Tibial artery (tissue), 4 donors: ENCODE measurements at regions not wholly inside any gene's neighbourhood (a gene's known extent, or its start where the extent isn't known, plus 50 kb on each side); places are given as distances from the start of the nearest gene placed in this dataset.

Source experiments
- DNase-seq, 2 donors: peaks; one replicate each; pipeline ENCODE4 v3.0.0-alpha.2; 2019
- H3K27ac ChIP-seq, 2 donors: fragments of 200-600 bp; sonication (generic) in 1 of 2; 1 replicate in 1 of 2; 2 replicates in 1 of 2; pipeline ENCODE4 v1.5.1; 2018 to 2019; ENCODE audit warnings: mild to moderate bottlenecking in 1 of 2
- H3K27me3 ChIP-seq, 2 donors: fragments of 200-600 bp; sonication (generic) in 1 of 2; one replicate each; pipeline versions ENCODE4 v1.5.1 to v1.6.0; 2016 to 2019
- H3K36me3 ChIP-seq, 3 donors: fragments of 200-600 bp; sonication (generic) in 2 of 3; one replicate each; pipeline ENCODE4 v1.5.1; 2016 to 2019; ENCODE audit warnings: mild to moderate bottlenecking in 2 of 3
- H3K4me1 ChIP-seq, 4 donors: fragments of 200-600 bp; sonication (generic) in 2 of 4; 1 replicate in 3 of 4; 2 replicates in 1 of 4; pipeline ENCODE4 v1.5.1; 2016 to 2019
- H3K4me3 ChIP-seq, 2 donors: fragments of 200-600 bp; sonication (generic) in 1 of 2; 1 replicate in 1 of 2; 2 replicates in 1 of 2; pipeline ENCODE4 v1.5.1; 2018 to 2019; ENCODE audit warnings: mild to moderate bottlenecking in 2 of 2
- H3K9me3 ChIP-seq, 3 donors: fragments of 200-600 bp; sonication (generic) in 1 of 3; one replicate each; pipeline ENCODE4 v1.5.1; 2016 to 2019
- CTCF ChIP-seq, 2 experiments: fragments of 200-600 bp in 1 of 2; fragments of 450-650 bp in 1 of 2; IDR thresholded peaks; one replicate each; pipeline ENCODE4 v1.5.1; 2017 to 2019; ENCODE audit warnings: antibody characterized with exemption in 2 of 2, mild to moderate bottlenecking in 1 of 2, moderate library complexity in 1 of 2
- intact Hi-C: fragments of 100-400 bp; cut with DNase I; formaldehyde crosslinking; loops from one replicate; pipeline ENCODE4 v1.15.0; 2023; ENCODE audit warnings: low total_unique reads

GRCh38 chr2:43099797-43100196 is 126.6 kb downstream of the ZFP36L2 start:
- no peak for TF ChIP-seq CTCF (IDR thresholded peaks at IDR 0.05)
- no peak overlapping the region for H3K27ac ChIP-seq
- no peaks in the 10 kb centered on the region for H3K9me3 ChIP-seq
- intact Hi-C loops, result no loop called here
- no peaks in the 10 kb centered on the region for H3K36me3 ChIP-seq
- peaks cover 0 to 38% (median 26%) of the 10 kb centered on the region in 4 donors for H3K4me1 ChIP-seq
- no peaks in the 10 kb centered on the region for H3K27me3 ChIP-seq
- no peak overlapping the region for H3K4me3 ChIP-seq
- no peak for DNase-seq

GRCh38 chr2:43098539-43098938 is 127.9 kb downstream of the ZFP36L2 start:
- H3K9me3 ChIP-seq, result no peaks in the 10 kb centered on the region
- TF ChIP-seq CTCF (IDR thresholded peaks at IDR 0.05), result no peak
- no peak for DNase-seq
- H3K4me1 ChIP-seq, result peaks cover 0 to 37% (median 26%) of the 10 kb centered on the region in 4 donors
- H3K27me3 ChIP-seq, result no peaks in the 10 kb centered on the region
- no peak overlapping the region for H3K27ac ChIP-seq
- H3K36me3 ChIP-seq, result no peaks in the 10 kb centered on the region
- H3K4me3 ChIP-seq, result no peak overlapping the region
- intact Hi-C loops, result no loop called here

GRCh38 chr2:43097644-43098408 is 128.6 kb downstream of the ZFP36L2 start:
- TF ChIP-seq CTCF (IDR thresholded peaks at IDR 0.05), result no peak
- intact Hi-C loops, result no loop called here
- Histone ChIP-seq H3K27me3 (no peaks in the 10 kb centered on the region), H3K9me3 (no peaks in the 10 kb centered on the region), H3K4me3 (no peak overlapping the region), H3K36me3 (no peaks in the 10 kb centered on the region), H3K4me1 (peaks cover 0 to 33% (median 24%) of the 10 kb centered on the region in 4 donors), H3K27ac (no peak overlapping the region)
- DNase-seq, result no peak

DNA sequence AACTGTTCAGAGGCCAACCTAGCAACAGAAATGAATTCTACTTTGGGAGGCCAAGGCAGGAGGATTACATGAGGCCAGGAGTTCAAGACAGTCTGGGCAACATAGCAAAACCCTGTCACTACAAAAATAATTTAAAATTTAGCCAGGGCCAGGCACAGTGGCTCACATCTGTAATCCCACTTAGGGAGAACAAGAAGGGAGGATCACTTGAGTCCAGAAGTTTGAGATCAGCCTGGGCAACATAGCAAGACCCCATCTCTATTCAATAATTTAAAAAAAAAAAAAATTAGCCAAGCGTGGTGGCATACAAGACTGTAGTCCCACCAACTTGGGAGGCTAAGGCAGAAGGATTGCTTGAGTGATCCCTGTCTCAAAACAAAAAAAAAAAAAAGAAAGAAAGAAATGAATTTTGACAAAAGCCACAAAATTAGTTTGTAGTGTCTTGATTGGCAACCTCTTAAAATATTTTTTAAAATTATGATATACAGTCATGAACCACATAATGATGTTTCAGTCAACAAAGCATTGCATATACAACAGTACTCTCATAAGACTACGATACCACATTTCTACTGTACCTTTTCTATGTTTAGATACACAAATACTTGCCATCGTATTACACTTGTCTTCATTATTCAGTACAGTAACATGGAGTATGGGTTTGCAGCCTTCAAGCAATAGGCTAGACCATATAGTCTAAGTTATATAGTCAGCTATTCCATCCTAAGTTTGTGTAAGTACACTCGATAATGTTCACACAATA is 130.7 kb downstream of the ZFP36L2 start:
- no peak overlapping the region for H3K27ac ChIP-seq
- no peak for DNase-seq
- peaks cover 0 to 12% (median 5%) of the 10 kb centered on the region in 4 donors for H3K4me1 ChIP-seq
- intact Hi-C loops, result no loop called here
- H3K27me3 ChIP-seq, result no peaks in the 10 kb centered on the region
- H3K36me3 ChIP-seq, result no peaks in the 10 kb centered on the region
- no peak for TF ChIP-seq CTCF (IDR thresholded peaks at IDR 0.05)
- H3K9me3 ChIP-seq, result no peaks in the 10 kb centered on the region
- H3K4me3 ChIP-seq, result no peak overlapping the region

- no peak for TF ChIP-seq CTCF (IDR thresholded peaks at IDR 0.05)
- H3K9me3 ChIP-seq, result no peaks in the 10 kb centered on the region
- H3K27ac ChIP-seq, result no peak overlapping the region
- DNase-seq, result peak in 1 of 2 donors; percentile 28
- H3K4me1 ChIP-seq, result peaks cover 0 to 5% (median 2%) of the 10 kb centered on the region in 4 donors
- intact Hi-C loops, result loop anchor here (5.0 kb wide), 1 partner anchor 120 kb away; no protein-coding TSS in a partner anchor
- H3K4me3 ChIP-seq, result no peak overlapping the region
- H3K36me3 ChIP-seq, result no peaks in the 10 kb centered on the region
- no peaks in the 10 kb centered on the region for H3K27me3 ChIP-seq
Observed at GRCh38 chr2:43092520-43093179, 133.8 kb downstream of the ZFP36L2 start.
